NCI-H1105 treated with DMSO at 0.1 percent for 48 hours (cell line): ENCODE measurements at regions not wholly inside any gene's neighbourhood (a gene's known extent, or its start where the extent isn't known, plus 50 kb on each side); places are given as distances from the start of the nearest gene placed in this dataset.
A peak's percentile ranks its signal among the peaks of the same experiment; 100 is the strongest.
"Not testable (repeated sequence)": the region's sequence is repeated elsewhere in the genome, so short reads cannot be mapped to it uniquely, and the experiment has no call there.

Experiments
- DNase-seq: peaks from one replicate; lab custom pipeline; 2025; lab: John Stamatoyannopoulos, UW

DNA sequence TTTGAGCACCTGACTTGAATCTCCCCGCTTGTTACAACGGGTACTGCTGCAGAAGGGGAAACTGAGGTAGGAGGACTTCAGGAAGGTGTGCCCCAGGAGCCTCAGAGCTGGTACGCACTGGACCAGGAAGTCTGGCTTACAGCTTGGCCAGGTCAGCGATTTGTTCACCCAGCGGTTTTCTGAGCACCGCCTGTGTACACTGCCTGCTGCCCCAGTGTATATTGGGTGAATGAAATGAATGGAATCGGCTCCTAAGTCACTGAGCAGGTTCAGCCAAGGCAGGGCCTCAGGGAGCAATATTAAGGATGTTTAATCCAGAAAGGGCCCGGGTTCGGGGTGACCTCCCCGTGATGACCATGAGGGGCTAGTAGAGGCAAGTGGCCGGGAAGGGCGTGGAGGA, 164.0 kb upstream of the CIBAR2 start:
- no peak for DNase-seq

DNA sequence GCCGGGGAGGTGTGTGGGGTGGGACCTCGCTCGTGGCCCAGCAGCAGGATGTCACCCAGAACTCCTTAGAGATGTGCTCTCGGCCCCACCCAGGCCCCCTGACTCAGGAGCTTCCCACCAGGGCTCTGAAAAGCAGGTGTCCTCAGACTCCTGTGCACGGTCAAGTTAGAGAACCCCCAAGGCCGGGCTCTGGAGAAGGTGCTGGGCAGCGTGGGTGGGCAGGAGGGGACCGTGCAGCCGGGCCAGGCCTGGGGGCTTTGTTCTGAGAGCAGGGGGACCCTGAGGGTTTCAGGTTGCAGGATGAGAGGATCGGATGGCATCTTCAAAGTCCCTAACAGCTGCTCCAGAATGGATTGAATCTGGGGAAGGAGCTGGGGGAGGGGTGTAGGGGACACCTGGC, 164.4 kb upstream of the CIBAR2 start:
- no peak for DNase-seq

DNA sequence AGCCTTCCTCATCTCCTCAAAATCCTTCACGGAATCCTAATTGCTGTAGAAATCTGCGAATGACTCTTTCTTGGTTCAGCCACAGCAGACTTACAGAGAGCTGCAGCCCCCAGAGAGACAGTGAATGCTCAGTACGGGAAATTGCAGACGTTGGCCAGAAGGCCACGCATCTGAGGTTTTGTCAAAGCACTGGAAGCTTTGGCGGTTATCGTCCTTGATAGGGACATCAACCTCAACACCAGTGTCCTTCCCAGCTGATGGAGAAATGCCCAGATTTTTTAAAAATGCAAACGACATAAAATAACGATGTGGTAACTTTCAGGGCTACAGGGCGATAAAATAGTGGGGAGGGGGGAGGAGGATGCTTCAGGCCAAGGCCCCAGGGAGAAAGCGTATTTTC, 166.6 kb upstream of the CIBAR2 start:
- no peak for DNase-seq

DNA sequence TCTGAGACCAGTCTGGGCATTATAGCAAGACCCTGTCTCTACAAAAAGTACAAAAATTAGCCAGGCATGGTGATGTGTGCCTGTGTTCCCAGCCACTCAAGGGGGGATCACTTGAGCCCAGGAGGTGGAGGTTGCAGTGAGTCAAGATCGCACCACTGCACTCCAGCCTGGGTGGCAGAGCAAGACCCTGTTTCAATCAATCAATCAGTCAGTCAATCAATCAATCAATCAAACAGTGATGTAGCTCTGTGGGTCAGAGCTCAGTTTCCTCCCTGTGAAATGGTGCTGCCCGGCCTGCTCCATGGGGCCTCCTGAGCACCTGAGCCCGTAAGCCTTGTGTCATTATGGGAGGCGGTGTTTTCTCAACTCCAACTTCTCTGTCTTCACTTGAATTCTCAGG, 167.1 kb upstream of the CIBAR2 start:
- no peak for DNase-seq

DNA sequence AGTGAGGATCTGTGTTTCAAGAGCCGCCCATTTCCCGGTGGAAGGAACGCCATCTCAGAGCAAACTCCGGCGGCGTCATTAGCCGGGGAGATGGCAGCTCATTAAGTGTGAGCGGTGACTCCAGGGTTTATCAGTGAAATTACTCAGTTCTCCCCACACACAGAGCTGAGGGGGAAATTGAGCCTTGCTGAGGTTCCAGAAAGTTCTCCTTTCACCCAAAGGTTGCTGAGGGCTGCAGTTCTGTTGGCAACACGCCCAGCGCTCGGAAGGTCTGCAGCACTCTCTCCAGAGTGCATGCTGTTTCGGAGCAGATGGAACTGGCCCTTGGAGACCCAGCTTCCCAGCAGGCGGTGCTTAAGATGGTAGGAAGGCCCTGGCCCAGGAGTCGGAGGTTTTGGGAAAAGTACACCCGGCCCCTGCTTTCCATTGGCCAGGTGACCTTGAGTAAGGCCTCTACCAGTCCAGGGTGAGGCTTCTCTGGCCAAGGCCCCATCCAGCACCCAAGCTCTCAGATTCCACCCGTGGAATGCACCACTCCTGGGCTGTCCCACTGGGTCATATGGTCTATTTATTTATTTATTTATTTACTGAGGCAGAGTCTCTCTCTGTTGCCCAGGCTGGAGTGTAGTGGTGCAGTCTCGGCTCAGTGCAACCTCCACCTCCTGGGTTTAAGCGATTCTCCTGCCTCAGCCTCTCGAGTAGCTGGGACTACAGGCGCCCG, 167.7 kb upstream of the CIBAR2 start:
- DNase-seq, result no peak

DNA sequence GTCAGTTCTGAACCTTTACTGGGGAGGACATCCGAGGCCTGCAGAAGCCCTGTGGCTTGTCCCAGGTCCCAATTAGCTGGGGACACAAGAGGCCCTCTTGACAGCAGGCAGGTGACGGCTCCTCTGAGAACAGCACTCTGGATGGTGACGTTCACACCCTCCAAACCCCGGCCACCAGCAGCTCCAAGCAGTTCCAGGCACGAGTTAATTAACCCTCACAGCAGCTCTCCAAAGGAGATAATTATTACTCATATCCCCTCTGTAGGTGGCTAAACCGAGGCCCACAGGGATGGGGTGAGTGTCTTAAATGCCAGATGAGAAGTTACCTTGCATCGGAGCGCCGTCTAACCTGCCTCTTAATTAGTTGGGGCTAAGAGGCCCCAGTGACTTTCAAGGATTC, 168.9 kb upstream of the CIBAR2 start:
- peak; percentile 50 for DNase-seq

DNA sequence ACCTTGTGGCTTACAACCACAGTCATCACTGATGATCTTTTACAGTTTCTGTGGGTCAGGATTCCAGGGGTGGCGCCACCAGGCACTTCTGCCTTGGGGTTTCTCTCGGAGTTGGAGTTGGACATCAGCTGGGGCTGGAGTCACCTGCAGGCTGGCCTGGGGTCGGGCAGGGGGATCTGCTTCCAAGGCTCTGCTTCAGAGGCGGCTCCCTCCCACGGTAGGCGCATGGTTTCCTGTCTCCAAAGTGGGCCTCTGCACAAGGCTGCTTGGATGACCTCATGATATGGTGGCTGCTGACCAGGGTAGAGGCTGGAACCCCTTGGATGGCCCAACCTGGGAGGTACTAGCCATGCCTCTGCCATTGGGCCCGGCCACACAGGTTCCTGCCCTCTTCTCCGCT, 170.6 kb upstream of the CIBAR2 start:
- DNase-seq, result no peak

DNA sequence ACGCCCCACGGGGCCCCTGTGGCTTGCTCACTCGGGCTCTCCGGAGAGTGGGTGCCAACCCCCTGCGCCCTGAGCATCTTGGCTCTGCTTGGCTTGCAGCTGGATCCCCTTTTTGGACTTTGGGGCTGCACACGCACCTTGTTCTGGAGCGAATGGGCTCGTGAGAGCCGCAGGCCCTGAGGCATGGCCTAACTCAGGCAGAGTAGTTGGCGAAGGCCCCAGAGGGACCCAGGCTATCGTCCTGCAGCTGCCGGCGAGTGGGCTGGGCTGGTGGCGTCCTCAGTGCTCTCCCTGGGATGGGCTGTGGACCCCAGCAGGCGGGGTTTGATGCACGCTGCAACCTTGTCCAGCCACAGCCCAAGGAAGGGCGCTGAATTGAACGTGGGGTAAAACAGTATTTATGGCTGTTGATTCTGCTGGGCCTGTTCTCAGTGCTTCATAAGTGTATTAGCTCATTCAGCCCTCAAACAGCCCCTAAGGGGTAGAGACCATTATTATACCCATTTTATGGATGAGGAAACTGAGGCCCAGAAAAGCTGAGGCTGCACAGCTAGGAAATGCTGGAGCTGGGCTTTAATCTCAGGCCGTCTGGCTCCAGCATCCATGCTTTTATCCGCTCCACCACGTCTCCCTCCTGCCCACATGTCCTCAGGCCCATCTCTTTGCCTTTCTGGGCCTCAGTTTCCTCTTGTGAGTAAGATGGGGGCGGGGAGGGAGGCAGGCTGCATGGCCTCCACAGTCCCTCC, 171.2 kb upstream of the CIBAR2 start:
- no peak for DNase-seq

DNA sequence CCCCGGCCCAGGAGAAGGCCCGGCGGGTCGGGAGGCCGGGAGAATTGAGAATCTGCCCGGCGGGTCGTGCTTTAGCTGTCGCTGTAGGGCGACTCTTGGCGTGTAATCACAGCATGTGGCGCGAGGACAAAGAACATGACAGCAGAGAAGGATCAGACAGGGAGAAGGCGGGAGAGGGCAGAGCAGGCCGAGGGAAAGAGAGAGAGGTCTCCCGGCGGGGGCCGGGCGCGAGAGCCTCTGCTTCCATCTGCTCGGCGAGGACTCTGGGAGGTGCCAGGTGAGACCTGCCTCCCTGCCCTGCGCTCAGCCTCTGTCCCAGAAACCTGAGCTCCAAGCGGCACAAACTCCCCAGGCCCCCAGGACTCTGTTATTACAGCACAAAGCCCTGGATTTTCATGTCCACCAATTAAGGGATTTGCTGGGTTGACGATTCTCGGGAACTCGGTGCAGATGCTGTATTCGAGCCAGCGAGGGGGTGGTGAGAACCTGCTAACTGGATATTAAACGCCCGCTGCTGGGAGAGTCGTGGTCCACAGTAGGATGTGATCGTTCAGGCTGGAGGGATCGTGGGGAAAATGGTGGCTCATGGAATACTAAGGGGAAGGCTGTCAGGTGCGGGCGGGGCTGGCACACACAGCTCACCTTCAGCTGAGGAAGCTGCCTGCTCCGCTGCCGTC, 172.0 kb upstream of the CIBAR2 start:
- DNase-seq, result peak; percentile 47

DNA sequence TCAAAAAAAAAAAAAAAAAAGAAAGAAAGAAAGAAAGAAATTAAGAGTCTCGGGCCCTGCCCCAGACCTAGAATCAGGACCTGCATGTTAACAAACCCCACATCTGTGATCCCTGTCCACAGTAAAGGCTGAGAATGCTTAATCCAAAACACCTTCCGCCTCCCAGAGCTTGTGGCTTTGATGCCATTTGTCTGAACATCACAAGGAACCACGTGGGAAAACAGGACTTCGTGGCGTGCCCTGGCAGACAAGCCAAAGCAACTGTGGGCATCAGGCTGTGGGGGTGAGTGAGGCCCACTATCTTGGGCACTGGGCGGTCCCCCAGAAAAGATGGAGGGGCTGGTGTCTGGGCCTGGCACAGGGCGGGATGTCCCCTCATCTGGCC, 173.4 kb upstream of the CIBAR2 start:
- no peak for DNase-seq

DNA sequence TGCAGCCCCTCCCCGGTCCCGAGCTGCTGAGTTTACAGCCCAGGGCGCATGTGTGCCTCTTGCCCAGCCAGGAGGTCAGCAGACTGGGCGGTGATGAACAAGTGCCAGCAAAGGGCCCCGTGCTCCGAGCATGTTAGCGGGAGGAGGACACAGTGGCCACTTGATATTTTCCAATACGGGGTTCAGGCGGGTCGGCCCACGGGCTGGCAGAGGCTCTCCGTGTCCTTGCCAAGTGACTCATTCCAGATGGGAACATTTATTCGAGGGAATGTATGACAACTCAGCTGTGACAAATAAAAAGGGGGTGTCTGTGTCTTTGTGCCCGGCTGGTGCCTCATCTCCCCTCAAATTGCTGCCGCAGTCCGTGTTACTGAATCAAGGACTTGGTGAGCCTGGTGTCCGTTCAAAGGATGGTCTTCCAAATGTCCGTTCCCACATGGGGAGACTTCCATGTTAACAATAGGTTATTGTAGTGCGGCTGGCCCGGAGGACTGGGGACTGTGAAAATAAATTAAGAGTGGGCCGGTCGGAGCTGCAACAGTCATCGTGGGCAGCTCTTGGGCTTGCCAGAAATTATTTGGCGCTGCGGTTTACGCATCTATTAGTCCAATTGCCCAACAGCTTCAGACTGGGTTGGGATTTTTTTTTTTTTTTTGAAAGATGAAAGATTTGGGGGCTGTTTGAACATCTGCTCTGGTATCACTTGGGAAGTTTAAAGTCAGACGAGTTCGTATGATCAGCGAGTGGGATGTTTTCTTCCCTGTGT, 174.0 kb upstream of the CIBAR2 start:
- DNase-seq, result no peak

DNA sequence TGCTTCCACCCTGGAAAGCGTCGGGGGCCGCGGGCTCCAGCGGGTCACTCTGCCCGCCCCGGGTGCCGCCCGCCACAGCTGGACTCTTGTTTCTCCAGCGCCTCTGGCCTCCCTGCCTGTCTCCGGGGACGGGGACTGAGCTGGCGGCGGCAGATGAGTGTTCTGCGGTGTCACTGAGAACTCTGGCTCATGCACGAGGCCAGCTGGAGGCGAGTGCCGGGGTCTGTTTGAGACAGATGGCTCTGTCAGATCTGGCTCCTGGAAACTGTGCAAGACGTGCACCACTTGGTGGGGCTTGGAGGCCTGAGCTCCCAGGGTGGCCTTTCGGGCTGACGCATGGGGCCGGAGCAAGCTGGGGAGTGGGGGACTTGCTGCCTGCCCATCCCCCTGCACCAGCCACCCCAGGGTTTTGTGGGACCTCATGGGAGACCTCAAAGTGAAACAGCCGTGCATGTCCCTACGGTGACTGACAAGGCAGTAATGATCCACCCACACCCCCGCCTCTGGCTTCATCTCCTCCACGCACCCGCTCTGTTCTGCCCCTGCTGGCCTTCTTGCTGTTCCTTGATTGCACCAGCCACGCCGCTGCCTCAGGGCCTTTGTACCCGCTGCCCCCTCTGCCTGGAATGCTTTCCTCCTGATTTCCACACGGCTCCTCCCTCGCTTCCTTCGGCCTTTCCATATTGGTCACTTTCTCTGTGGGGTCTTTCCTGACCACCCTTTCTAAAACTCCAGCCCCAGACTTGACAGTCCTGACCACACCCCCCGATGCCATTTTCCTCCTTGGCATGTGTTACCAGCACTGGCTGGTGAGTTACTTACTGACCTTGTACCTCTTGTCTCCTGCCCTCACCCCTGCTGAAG, 174.9 kb upstream of the CIBAR2 start:
- DNase-seq, result no peak

DNA sequence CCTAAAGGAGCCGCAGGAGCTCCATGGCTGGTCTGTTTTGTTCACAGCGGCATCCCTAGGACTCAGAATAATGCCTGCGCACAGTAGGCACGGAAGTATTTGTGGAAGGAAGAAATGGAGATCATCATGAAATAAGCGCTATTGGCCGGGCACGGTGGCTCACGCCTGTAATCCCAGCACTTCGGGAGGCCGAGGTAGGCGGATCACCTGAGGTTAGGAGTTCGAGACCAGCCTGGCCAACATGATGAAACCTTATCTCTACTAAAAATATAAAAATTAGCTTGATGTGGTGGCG, 175.5 kb upstream of the CIBAR2 start:
- DNase-seq, result not testable (repeated sequence)

DNA sequence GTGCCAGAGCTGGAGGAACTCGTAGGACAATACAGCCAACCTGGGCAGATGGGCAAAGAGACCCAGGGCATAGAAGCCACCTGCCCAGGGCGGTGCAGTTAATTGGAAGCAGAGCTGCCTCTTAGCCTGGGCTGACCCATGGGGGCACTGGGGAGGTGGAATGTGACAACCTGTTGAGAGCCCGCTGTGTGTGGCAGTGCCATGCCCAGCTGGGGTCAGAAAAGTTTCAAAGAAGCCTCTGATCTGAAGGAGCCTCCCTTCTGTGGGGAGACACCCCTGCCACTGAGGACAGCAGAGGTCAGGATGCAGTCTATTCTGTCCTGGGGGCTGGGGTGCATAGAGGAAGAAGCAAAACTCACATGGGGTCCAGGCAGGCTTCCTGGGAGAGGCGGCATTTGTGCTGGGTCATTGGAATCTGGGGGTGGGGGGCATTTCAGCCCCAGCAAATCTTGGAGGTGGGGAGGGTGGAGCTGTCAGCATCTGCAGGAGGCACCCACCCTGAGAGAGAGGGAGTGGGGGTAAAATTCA, 176.1 kb upstream of the CIBAR2 start:
- no peak for DNase-seq

DNA sequence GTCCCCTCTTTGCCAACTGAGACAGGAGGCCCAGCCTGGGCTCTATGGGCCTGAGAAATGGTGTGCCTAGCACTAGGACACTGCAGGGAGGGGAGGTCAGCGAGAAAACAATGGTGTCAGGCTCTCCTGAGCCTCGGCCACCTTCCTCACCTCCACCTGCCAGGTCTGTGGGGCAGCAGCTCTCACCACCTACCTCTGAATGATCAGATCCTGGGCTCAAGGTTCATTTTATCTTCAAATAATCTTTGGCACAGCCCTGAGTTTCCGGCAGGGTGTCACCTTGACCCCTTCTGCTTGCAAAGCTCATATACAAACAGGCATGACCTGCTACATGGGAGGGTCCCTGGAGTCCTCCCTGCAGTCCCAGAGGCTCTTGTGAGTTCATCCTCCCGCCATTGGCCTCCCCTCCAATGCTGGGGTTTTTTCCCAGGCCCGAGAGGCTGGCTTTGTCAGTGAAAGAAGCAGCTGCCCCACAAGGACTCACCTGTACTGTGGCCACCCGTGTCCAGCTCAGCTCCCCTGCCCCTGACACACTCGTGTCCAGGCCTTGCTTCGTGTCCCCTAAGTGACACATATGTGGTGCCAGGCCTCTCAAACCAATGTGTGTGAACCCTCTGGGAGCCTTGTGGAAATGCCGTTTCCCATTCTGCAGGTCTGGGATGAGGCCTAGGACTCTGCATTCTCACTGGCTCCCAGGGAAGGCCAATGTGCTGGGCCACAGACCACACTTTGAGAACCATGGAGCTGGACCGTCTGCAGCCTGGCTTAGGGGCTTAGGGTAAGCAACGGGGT, 176.8 kb upstream of the CIBAR2 start:
- no peak for DNase-seq

DNA sequence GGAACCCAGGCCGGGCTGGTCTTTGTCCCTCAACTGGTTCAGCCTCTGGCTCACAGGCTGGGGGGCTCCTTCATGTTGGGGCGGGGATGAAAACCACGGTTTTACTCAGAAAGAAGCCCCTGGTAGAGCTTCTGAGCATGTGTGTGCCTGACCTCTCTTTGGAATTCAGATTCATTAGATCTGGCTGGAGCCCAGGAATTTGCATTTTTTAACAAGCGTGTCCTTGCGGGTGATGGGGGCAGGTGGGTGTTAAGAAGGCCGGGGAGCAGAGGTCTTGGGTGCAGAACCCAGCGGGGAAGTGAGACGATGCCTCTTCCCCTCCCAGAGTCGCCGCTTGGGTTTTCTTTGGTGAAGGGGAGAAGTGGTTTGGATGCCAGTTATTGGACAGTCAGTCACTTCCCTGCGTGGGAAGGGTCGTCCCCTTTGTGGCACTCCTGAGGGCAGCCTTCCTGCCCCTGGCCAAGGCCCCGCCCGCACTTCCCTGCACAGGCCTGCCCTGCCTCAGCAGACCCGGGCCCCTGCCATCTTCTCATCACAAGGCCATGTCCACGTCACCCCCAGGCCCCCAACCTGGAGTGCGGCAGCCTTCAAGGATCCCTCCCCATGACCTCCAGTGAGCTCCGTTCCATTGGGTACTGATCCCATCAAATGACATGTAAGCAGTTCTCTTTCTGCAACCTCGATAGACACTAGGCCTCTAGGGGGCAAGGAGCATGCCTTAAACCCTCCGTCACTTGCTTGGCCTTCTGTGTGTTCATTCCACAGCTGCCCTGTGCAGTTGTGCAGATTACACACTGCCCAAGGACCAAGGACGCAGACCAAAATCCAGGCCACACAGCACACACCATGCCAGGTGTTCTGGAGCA, 177.7 kb upstream of the CIBAR2 start:
- no peak for DNase-seq

DNA sequence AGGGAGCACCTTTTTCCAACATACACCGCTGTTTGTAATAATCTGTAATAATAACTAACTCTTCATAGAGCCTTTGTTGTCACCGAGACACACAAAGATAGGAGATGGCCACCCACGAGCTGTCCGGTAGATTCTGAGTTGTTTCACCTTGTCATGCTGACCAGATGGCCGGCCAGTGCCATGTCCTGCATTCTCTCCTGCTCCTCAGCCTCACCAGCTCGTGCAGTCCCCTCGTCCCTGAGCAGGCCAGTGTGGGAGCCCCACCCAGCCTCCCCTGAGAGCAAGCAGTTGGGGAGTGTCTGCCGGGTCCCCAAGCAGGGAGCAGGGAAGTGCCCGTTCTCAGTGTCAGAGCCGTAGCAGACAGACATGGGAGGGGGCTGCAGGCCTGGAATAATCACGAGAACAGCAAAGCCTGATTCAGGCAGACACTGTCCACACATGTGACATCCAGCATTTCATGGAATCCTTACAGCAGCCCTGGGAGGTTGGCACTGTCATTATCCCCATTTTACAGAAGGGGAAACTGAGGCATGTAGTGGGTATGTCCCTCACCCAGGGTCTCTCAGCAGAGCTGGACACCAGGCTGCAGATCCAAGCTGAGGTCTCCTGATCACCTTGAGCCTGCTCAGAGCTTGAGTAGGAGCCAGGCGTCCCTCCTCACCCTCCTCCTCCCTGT, 178.5 kb upstream of the CIBAR2 start:
- DNase-seq, result no peak

DNA sequence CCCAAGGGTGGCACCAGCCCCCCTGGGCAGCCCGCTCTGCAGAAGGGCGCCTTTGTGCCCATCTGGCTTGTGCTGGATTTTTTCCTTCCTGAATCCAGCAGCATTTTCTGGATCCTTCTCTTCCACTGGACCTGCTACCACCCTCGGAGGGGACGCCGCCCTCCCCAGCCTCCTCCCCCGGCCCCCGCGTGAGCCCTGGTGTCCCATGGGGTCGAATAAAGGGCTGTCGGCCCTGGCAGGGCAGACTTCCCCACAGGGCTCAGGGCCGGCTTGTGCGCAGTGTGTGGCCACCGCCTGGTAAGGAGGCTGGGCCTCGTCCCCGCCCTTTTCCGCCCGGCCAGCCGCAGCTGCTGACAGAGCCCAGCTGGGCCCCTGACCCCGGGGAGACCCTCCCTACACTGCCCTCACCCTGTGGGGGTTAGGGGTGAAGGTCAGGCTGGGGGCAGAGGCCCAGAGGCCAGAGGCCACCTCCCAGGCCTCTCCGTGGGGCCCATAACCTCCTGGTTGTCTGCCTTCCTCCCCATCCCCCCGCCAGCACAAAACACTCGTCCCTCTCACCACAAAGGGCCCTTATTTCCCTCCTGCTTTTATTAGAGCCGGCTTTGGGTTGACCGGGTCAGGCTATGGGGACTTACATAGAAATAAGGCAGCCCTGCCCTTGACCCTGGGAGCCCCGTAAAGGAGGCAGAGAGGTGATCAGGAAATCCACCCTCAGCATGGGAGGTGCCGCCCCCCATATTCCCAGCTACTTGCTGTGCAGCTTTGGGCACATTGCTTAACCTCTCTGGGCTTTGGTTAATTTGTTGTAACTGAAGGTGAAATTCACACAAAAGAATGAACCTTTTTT, 179.3 kb upstream of the CIBAR2 start:
- no peak for DNase-seq
